ENCODE measurements at regions not wholly inside any gene's neighbourhood (a gene's known extent, or its start where the extent isn't known, plus 50 kb on each side); places are given as distances from the start of the nearest gene placed in this dataset.

DNA sequence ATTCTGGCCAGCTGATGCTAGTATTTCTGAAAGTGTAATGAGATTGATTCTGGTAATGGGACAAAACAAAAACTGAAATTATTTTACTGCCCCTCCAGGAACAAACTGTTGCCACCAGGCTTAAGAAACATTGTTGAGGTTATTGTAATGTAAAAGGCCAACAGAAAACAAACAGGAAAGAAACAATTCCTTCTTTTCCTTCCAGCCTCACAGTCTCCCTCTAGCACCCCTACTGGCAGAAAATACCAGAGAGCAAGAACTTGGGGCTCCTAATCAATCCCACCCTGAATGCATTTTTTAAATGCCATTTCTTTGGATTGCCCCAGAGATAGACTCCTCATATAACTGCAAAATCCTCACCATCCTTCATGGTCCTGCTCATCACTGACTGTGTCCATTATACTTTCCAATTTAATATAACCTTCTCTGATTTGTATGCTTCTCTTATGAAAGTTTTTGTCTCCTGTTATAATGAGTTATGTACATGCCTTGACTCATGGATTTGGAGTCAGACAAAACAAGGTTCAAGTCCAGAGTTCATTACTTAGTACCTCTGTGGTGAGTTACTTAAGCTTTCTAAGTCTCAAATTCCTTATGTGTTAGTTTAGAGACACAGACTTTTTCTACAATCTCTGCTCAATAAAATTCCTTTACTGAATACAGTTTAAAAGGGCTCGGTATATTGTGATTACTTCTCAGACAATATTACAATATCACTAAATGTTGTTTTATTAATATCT is 157.9 kb upstream of the FBN2 start:
- TF ChIP-seq, protein P1, sequence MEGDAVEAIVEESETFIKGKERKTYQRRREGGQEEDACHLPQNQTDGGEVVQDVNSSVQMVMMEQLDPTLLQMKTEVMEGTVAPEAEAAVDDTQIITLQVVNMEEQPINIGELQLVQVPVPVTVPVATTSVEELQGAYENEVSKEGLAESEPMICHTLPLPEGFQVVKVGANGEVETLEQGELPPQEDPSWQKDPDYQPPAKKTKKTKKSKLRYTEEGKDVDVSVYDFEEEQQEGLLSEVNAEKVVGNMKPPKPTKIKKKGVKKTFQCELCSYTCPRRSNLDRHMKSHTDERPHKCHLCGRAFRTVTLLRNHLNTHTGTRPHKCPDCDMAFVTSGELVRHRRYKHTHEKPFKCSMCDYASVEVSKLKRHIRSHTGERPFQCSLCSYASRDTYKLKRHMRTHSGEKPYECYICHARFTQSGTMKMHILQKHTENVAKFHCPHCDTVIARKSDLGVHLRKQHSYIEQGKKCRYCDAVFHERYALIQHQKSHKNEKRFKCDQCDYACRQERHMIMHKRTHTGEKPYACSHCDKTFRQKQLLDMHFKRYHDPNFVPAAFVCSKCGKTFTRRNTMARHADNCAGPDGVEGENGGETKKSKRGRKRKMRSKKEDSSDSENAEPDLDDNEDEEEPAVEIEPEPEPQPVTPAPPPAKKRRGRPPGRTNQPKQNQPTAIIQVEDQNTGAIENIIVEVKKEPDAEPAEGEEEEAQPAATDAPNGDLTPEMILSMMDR (IDR thresholded peaks at IDR 0.05; ENCODE audit: borderline replicate concordance, extremely low read depth, low read length, poor library complexity, severe bottlenecking): peak; percentile 29
- TF ChIP-seq EZH2 (IDR thresholded peaks at IDR 0.05; ENCODE audit: borderline replicate concordance, low read depth, low read length, severe bottlenecking): no peak
